ENCODE measurements at regions not wholly inside any gene's neighbourhood (a gene's known extent, or its start where the extent isn't known, plus 50 kb on each side); places are given as distances from the start of the nearest gene placed in this dataset.

- Mint-ChIP-seq H3K27ac (no peak overlapping the region), H3K27me3 (no peaks in the 10 kb centered on the region), H3K36me3 (ENCODE audit: insufficient read depth) (no peaks in the 10 kb centered on the region), H3K4me1 (ENCODE audit: low read depth) (no peaks in the 10 kb centered on the region), H3K9me3 (ENCODE audit: low read depth) (peaks cover 7% of the 10 kb centered on the region), H3K4me3 (ENCODE audit: low read depth) (no peak overlapping the region)
- TF ChIP-seq, protein P1, sequence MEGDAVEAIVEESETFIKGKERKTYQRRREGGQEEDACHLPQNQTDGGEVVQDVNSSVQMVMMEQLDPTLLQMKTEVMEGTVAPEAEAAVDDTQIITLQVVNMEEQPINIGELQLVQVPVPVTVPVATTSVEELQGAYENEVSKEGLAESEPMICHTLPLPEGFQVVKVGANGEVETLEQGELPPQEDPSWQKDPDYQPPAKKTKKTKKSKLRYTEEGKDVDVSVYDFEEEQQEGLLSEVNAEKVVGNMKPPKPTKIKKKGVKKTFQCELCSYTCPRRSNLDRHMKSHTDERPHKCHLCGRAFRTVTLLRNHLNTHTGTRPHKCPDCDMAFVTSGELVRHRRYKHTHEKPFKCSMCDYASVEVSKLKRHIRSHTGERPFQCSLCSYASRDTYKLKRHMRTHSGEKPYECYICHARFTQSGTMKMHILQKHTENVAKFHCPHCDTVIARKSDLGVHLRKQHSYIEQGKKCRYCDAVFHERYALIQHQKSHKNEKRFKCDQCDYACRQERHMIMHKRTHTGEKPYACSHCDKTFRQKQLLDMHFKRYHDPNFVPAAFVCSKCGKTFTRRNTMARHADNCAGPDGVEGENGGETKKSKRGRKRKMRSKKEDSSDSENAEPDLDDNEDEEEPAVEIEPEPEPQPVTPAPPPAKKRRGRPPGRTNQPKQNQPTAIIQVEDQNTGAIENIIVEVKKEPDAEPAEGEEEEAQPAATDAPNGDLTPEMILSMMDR (IDR thresholded peaks at IDR 0.05; ENCODE audit: unreplicated experiment), result no peak
- DNase-seq (ENCODE audit: low spot score, unreplicated experiment), result no peak
Measured at GRCh38 chr12:25041006-25041741, 92.3 kb upstream of the BCAT1 start.

- Mint-ChIP-seq H3K27ac (no peak overlapping the region), H3K36me3 (ENCODE audit: insufficient read depth) (no peaks in the 10 kb centered on the region), H3K27me3 (no peaks in the 10 kb centered on the region), H3K4me1 (ENCODE audit: low read depth) (no peaks in the 10 kb centered on the region), H3K9me3 (ENCODE audit: low read depth) (peaks cover 4% of the 10 kb centered on the region), H3K4me3 (ENCODE audit: low read depth) (no peak overlapping the region)
- TF ChIP-seq, protein P1 (IDR thresholded peaks at IDR 0.05; ENCODE audit: unreplicated experiment), result no peak
- no peak for DNase-seq (ENCODE audit: low spot score, unreplicated experiment)
Measured at GRCh38 chr12:25040593-25040992, 91.7 kb upstream of the BCAT1 start.

DNA sequence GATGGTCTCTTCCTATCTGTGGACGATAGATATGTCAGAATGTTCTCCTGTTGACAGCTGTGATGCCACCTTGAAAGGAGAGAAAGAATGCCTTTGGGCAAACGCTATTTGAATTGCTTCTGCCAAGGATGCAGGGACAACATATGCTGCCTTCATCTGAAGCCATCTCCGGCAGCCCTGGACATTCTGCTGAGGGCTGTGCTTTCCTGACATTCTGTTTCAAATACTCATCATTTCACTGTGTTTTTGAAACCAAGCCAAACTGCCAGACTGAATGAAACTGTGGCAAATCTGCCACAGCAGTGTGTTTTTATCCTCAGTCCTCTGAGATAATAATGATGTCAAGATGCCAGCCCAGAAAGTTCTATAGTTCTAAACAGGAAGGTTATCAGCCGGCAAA lies 85.8 kb upstream of the BCAT1 start:
- H3K27ac Mint-ChIP-seq, result no peak overlapping the region
- H3K9me3 Mint-ChIP-seq (ENCODE audit: low read depth), result peaks cover 4% of the 10 kb centered on the region
- no peaks in the 10 kb centered on the region for H3K27me3 Mint-ChIP-seq
- DNase-seq (ENCODE audit: low spot score, unreplicated experiment), result no peak
- H3K4me1 Mint-ChIP-seq (ENCODE audit: low read depth), result no peaks in the 10 kb centered on the region
- TF ChIP-seq, protein P1 (IDR thresholded peaks at IDR 0.05; ENCODE audit: unreplicated experiment), result no peak
- H3K4me3 Mint-ChIP-seq (ENCODE audit: low read depth), result no peak overlapping the region
- H3K36me3 Mint-ChIP-seq (ENCODE audit: insufficient read depth), result no peaks in the 10 kb centered on the region

GRCh38 chr12:25025951-25026490 lies 77.1 kb upstream of the BCAT1 start:
- H3K4me3 Mint-ChIP-seq (ENCODE audit: low read depth), result no peak overlapping the region
- no peaks in the 10 kb centered on the region for H3K27me3 Mint-ChIP-seq
- no peak overlapping the region for H3K27ac Mint-ChIP-seq
- no peak for DNase-seq (ENCODE audit: low spot score, unreplicated experiment)
- TF ChIP-seq, protein P1 (IDR thresholded peaks at IDR 0.05; ENCODE audit: unreplicated experiment), result no peak
- H3K36me3 Mint-ChIP-seq (ENCODE audit: insufficient read depth), result no peaks in the 10 kb centered on the region
- no peaks in the 10 kb centered on the region for H3K4me1 Mint-ChIP-seq (ENCODE audit: low read depth)
- no peaks in the 10 kb centered on the region for H3K9me3 Mint-ChIP-seq (ENCODE audit: low read depth)

GRCh38 chr12:25025260-25025659 lies 76.4 kb upstream of the BCAT1 start:
- no peak for DNase-seq (ENCODE audit: low spot score, unreplicated experiment)
- no peak overlapping the region for H3K27ac Mint-ChIP-seq
- TF ChIP-seq, protein P1 (IDR thresholded peaks at IDR 0.05; ENCODE audit: unreplicated experiment), result no peak
- peaks cover 1% of the 10 kb centered on the region for H3K4me1 Mint-ChIP-seq (ENCODE audit: low read depth)
- no peaks in the 10 kb centered on the region for H3K27me3 Mint-ChIP-seq
- no peaks in the 10 kb centered on the region for H3K36me3 Mint-ChIP-seq (ENCODE audit: insufficient read depth)
- no peak overlapping the region for H3K4me3 Mint-ChIP-seq (ENCODE audit: low read depth)
- H3K9me3 Mint-ChIP-seq (ENCODE audit: low read depth), result no peaks in the 10 kb centered on the region

Data from progenitor cell of endocrine pancreas (in vitro differentiated cells).